ENCODE measurements at regions not wholly inside any gene's neighbourhood (a gene's known extent, or its start where the extent isn't known, plus 50 kb on each side); places are given as distances from the start of the nearest gene placed in this dataset.

DNA sequence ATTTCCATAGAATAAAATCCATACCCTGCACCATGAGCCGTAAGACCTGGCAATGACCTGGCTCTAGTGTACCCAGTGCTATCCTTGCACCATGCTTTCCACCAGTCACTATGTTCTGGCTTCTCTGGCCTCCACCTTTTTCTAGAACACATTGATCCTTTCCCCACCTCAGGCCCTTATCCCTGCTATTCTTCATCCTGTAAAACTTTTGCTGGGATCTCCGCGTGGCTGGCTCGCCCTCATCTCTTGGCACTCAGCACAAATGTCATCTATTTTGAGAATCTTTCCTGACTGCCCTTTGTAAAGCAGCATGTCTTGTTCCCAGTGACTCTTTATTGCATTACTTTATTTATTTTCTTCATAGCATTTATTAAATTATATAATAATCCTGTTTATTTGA is 169.8 kb upstream of the B3GALT2 start:
- H3K27me3 ChIP-seq (ENCODE audit: control insufficient read depth in 3 of 3, insufficient read depth in 3 of 3, low read length in 3 of 3), result no peaks in the 10 kb centered on the region
- H3K4me1 ChIP-seq (ENCODE audit: control insufficient read depth in 3 of 3, insufficient read depth in 3 of 3, low read length in 3 of 3), result peaks cover 4 to 10% (median 5%) of the 10 kb centered on the region in 3 donors
- H3K27ac ChIP-seq (ENCODE audit: low read depth, low read length), result no peak overlapping the region
- H3K36me3 ChIP-seq (ENCODE audit: control insufficient read depth in 3 of 3, insufficient read depth in 3 of 3, low read length in 3 of 3), result no peaks in the 10 kb centered on the region
- no peak overlapping the region for H3K4me3 ChIP-seq (ENCODE audit: low read length in 3 of 3)
- H3K9ac ChIP-seq (ENCODE audit: low read depth in 1 of 3, low read length in 3 of 3), result no peak overlapping the region
- H3K9me3 ChIP-seq (ENCODE audit: control insufficient read depth in 3 of 3, low read length in 3 of 3), result no peaks in the 10 kb centered on the region

GRCh38 chr1:193355626-193356025 is 169.2 kb upstream of the B3GALT2 start:
- Histone ChIP-seq H3K4me1 (ENCODE audit: control insufficient read depth in 3 of 3, insufficient read depth in 3 of 3, low read length in 3 of 3) (peaks cover 4 to 10% (median 5%) of the 10 kb centered on the region in 3 donors), H3K27ac (ENCODE audit: low read depth, low read length) (no peak overlapping the region), H3K27me3 (ENCODE audit: control insufficient read depth in 3 of 3, insufficient read depth in 3 of 3, low read length in 3 of 3) (no peaks in the 10 kb centered on the region), H3K9ac (ENCODE audit: low read depth in 1 of 3, low read length in 3 of 3) (no peak overlapping the region), H3K4me3 (ENCODE audit: low read length in 3 of 3) (no peak overlapping the region), H3K9me3 (ENCODE audit: control insufficient read depth in 3 of 3, low read length in 3 of 3) (no peaks in the 10 kb centered on the region), H3K36me3 (ENCODE audit: control insufficient read depth in 3 of 3, insufficient read depth in 3 of 3, low read length in 3 of 3) (no peaks in the 10 kb centered on the region)

DNA sequence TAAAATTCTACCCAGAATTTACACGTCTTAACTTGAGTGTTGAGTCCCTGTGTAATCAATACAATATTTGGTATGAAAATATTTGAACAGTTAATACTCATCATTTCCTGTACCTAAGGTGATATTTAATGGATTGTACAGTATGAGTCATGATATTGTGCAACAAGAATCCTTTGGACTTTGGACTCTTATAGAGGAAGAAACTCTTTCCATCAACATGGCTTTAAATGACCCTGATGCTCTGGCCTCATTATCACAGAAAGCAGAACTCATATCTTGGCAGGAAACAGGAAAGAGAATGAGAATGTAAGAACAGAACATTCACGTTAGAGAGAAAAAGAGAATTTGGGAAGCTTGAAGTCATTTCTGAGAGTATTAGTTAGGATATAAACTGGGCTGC is 168.8 kb upstream of the B3GALT2 start:
- Histone ChIP-seq H3K9me3 (ENCODE audit: control insufficient read depth in 3 of 3, low read length in 3 of 3) (no peaks in the 10 kb centered on the region), H3K4me1 (ENCODE audit: control insufficient read depth in 3 of 3, insufficient read depth in 3 of 3, low read length in 3 of 3) (peaks cover 4 to 10% (median 5%) of the 10 kb centered on the region in 3 donors), H3K27ac (ENCODE audit: low read depth, low read length) (no peak overlapping the region), H3K9ac (ENCODE audit: low read depth in 1 of 3, low read length in 3 of 3) (no peak overlapping the region), H3K4me3 (ENCODE audit: low read length in 3 of 3) (no peak overlapping the region), H3K36me3 (ENCODE audit: control insufficient read depth in 3 of 3, insufficient read depth in 3 of 3, low read length in 3 of 3) (no peaks in the 10 kb centered on the region), H3K27me3 (ENCODE audit: control insufficient read depth in 3 of 3, insufficient read depth in 3 of 3, low read length in 3 of 3) (no peaks in the 10 kb centered on the region)

- H3K4me3 ChIP-seq (ENCODE audit: low read length in 3 of 3), result no peak overlapping the region
- H3K9me3 ChIP-seq (ENCODE audit: control insufficient read depth in 3 of 3, low read length in 3 of 3), result no peaks in the 10 kb centered on the region
- no peak overlapping the region for H3K9ac ChIP-seq (ENCODE audit: low read depth in 1 of 3, low read length in 3 of 3)
- no peaks in the 10 kb centered on the region for H3K36me3 ChIP-seq (ENCODE audit: control insufficient read depth in 3 of 3, insufficient read depth in 3 of 3, low read length in 3 of 3)
- H3K4me1 ChIP-seq (ENCODE audit: control insufficient read depth in 3 of 3, insufficient read depth in 3 of 3, low read length in 3 of 3), result no peaks in the 10 kb centered on the region
- H3K27me3 ChIP-seq (ENCODE audit: control insufficient read depth in 3 of 3, insufficient read depth in 3 of 3, low read length in 3 of 3), result no peaks in the 10 kb centered on the region
- H3K27ac ChIP-seq (ENCODE audit: low read depth, low read length), result no peak overlapping the region
Measured at GRCh38 chr1:193348769-193349535, 162.5 kb upstream of the B3GALT2 start.

GRCh38 chr1:193348091-193348768 is 161.8 kb upstream of the B3GALT2 start:
- no peak overlapping the region for H3K4me3 ChIP-seq (ENCODE audit: low read length in 3 of 3)
- H3K4me1 ChIP-seq (ENCODE audit: control insufficient read depth in 3 of 3, insufficient read depth in 3 of 3, low read length in 3 of 3), result no peaks in the 10 kb centered on the region
- H3K36me3 ChIP-seq (ENCODE audit: control insufficient read depth in 3 of 3, insufficient read depth in 3 of 3, low read length in 3 of 3), result no peaks in the 10 kb centered on the region
- no peak overlapping the region for H3K9ac ChIP-seq (ENCODE audit: low read depth in 1 of 3, low read length in 3 of 3)
- no peaks in the 10 kb centered on the region for H3K9me3 ChIP-seq (ENCODE audit: control insufficient read depth in 3 of 3, low read length in 3 of 3)
- no peaks in the 10 kb centered on the region for H3K27me3 ChIP-seq (ENCODE audit: control insufficient read depth in 3 of 3, insufficient read depth in 3 of 3, low read length in 3 of 3)
- no peak overlapping the region for H3K27ac ChIP-seq (ENCODE audit: low read depth, low read length)

DNA sequence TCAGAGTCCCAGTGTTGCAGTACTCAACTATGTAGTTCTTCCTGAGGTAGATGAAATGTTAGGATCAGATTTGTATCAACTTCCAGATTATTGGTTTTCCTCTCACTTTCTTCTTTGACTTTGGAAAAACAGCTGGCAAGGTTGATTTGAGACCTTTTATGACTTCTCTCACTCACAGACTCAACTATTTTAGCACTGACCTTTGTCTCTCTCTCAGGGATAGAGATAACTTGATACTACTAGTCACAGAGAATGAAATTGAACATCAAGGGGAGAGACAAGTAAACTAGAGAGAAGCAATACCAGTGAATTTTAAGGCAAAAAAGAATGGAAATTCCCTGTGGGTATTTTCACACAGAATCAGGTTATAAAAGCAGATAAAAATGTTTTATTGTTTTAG is 159.7 kb upstream of the B3GALT2 start:
- Histone ChIP-seq H3K9me3 (ENCODE audit: control insufficient read depth in 3 of 3, low read length in 3 of 3) (no peaks in the 10 kb centered on the region), H3K27me3 (ENCODE audit: control insufficient read depth in 3 of 3, insufficient read depth in 3 of 3, low read length in 3 of 3) (no peaks in the 10 kb centered on the region), H3K27ac (ENCODE audit: low read depth, low read length) (no peak overlapping the region), H3K9ac (ENCODE audit: low read depth in 1 of 3, low read length in 3 of 3) (no peak overlapping the region), H3K4me3 (ENCODE audit: low read length in 3 of 3) (no peak overlapping the region), H3K4me1 (ENCODE audit: control insufficient read depth in 3 of 3, insufficient read depth in 3 of 3, low read length in 3 of 3) (no peaks in the 10 kb centered on the region), H3K36me3 (ENCODE audit: control insufficient read depth in 3 of 3, insufficient read depth in 3 of 3, low read length in 3 of 3) (no peaks in the 10 kb centered on the region)

DNA sequence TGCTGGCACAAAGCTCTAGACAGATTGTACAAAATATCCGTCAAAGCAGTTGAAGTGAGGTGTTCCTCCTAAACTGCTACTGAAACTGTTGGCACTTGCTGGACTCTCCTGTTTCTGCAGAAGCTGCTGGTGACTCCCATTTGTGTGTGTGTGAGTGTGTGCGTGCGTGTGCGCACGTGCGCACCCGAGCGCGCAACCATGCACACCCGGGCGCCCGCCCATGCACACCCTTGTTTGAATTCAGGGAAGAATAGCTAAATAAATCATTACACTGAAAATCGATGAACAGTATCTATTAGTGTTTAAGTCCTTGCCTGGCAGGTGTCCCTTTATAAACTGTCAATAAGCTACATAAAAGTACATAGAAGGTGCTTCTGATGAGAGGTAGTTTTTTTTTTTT is 156.4 kb upstream of the B3GALT2 start:
- Histone ChIP-seq H3K4me3 (ENCODE audit: low read length in 3 of 3) (no peak overlapping the region), H3K27me3 (ENCODE audit: control insufficient read depth in 3 of 3, insufficient read depth in 3 of 3, low read length in 3 of 3) (no peaks in the 10 kb centered on the region), H3K27ac (ENCODE audit: low read depth, low read length) (no peak overlapping the region), H3K9me3 (ENCODE audit: control insufficient read depth in 3 of 3, low read length in 3 of 3) (no peaks in the 10 kb centered on the region), H3K36me3 (ENCODE audit: control insufficient read depth in 3 of 3, insufficient read depth in 3 of 3, low read length in 3 of 3) (no peaks in the 10 kb centered on the region), H3K4me1 (ENCODE audit: control insufficient read depth in 3 of 3, insufficient read depth in 3 of 3, low read length in 3 of 3) (no peaks in the 10 kb centered on the region), H3K9ac (ENCODE audit: low read depth in 1 of 3, low read length in 3 of 3) (no peak overlapping the region)

DNA sequence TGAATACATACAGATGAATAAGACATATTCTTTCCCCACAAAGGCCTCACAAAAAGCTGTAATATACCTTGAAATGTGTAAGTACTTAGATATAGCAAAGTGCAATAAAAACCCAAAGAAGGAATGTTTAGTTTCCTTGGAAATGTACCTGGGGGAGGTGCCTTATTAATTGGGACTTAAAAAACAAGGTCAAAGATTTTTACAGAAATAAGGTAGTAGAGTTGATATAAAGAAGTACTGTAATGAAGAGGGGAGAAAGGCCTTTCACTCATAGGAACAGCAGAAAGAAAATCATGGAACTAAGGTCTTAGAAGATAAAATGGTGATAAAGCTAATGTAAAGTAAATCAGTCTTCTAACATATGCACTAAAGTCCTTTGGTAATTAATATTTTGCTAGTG is 153.9 kb upstream of the B3GALT2 start:
- Histone ChIP-seq H3K36me3 (ENCODE audit: control insufficient read depth in 3 of 3, insufficient read depth in 3 of 3, low read length in 3 of 3) (no peaks in the 10 kb centered on the region), H3K9me3 (ENCODE audit: control insufficient read depth in 3 of 3, low read length in 3 of 3) (peaks cover 0 to 2% (median 0%) of the 10 kb centered on the region in 3 donors), H3K9ac (ENCODE audit: low read depth in 1 of 3, low read length in 3 of 3) (no peak overlapping the region), H3K27ac (ENCODE audit: low read depth, low read length) (no peak overlapping the region), H3K4me1 (ENCODE audit: control insufficient read depth in 3 of 3, insufficient read depth in 3 of 3, low read length in 3 of 3) (no peaks in the 10 kb centered on the region), H3K27me3 (ENCODE audit: control insufficient read depth in 3 of 3, insufficient read depth in 3 of 3, low read length in 3 of 3) (no peaks in the 10 kb centered on the region), H3K4me3 (ENCODE audit: low read length in 3 of 3) (no peak overlapping the region)

DNA sequence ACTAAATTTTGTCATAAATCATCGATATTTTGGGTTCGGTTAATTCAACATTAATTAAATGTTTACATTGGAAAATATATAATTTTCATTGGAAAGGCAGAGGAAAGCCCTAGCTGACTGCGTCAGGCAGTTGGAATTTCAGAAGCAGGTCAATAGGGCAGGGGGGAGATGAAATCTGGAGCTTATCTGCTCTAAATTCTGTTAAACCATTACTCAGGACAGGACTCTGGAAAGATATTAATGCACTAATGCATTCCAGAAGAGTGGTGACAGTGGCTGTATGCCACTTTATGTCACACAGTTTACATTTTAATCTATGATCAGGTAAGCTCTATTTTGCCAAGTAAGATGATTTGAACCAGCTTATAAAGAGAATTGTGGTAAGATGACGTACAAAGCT is 153.0 kb upstream of the B3GALT2 start:
- H3K9ac ChIP-seq (ENCODE audit: low read depth in 1 of 3, low read length in 3 of 3), result no peak overlapping the region
- H3K4me1 ChIP-seq (ENCODE audit: control insufficient read depth in 3 of 3, insufficient read depth in 3 of 3, low read length in 3 of 3), result no peaks in the 10 kb centered on the region
- H3K4me3 ChIP-seq (ENCODE audit: low read length in 3 of 3), result no peak overlapping the region
- no peaks in the 10 kb centered on the region for H3K36me3 ChIP-seq (ENCODE audit: control insufficient read depth in 3 of 3, insufficient read depth in 3 of 3, low read length in 3 of 3)
- no peaks in the 10 kb centered on the region for H3K27me3 ChIP-seq (ENCODE audit: control insufficient read depth in 3 of 3, insufficient read depth in 3 of 3, low read length in 3 of 3)
- no peak overlapping the region for H3K27ac ChIP-seq (ENCODE audit: low read depth, low read length)
- H3K9me3 ChIP-seq (ENCODE audit: control insufficient read depth in 3 of 3, low read length in 3 of 3), result peaks cover 0 to 2% (median 0%) of the 10 kb centered on the region in 3 donors

GRCh38 chr1:193338194-193338593 is 151.8 kb upstream of the B3GALT2 start:
- Histone ChIP-seq H3K9me3 (ENCODE audit: control insufficient read depth in 3 of 3, low read length in 3 of 3) (peaks cover 2 to 7% (median 6%) of the 10 kb centered on the region in 3 donors), H3K9ac (ENCODE audit: low read depth in 1 of 3, low read length in 3 of 3) (no peak overlapping the region), H3K36me3 (ENCODE audit: control insufficient read depth in 3 of 3, insufficient read depth in 3 of 3, low read length in 3 of 3) (no peaks in the 10 kb centered on the region), H3K27ac (ENCODE audit: low read depth, low read length) (no peak overlapping the region), H3K27me3 (ENCODE audit: control insufficient read depth in 3 of 3, insufficient read depth in 3 of 3, low read length in 3 of 3) (no peaks in the 10 kb centered on the region), H3K4me1 (ENCODE audit: control insufficient read depth in 3 of 3, insufficient read depth in 3 of 3, low read length in 3 of 3) (no peaks in the 10 kb centered on the region), H3K4me3 (ENCODE audit: low read length in 3 of 3) (no peak overlapping the region)
